GM18505 (cell line): ENCODE measurements at regions not wholly inside any gene's neighbourhood (a gene's known extent, or its start where the extent isn't known, plus 50 kb on each side); places are given as distances from the start of the nearest gene placed in this dataset.

Experiments
- ATAC-seq: cut with Tn5 transposase; IDR thresholded peaks from one replicate; pipeline ENCODE4 v1.9.1; 2021; ENCODE audit not compliant: unreplicated experiment
- POLR2A ChIP-seq: IDR thresholded peaks from 4 replicates; pipeline ENCODE4 v1.6.1; 2011; ENCODE audit warnings: borderline replicate concordance; ENCODE audit not compliant: insufficient read depth, insufficient read length; ENCODE audit errors: extremely low read depth

DNA sequence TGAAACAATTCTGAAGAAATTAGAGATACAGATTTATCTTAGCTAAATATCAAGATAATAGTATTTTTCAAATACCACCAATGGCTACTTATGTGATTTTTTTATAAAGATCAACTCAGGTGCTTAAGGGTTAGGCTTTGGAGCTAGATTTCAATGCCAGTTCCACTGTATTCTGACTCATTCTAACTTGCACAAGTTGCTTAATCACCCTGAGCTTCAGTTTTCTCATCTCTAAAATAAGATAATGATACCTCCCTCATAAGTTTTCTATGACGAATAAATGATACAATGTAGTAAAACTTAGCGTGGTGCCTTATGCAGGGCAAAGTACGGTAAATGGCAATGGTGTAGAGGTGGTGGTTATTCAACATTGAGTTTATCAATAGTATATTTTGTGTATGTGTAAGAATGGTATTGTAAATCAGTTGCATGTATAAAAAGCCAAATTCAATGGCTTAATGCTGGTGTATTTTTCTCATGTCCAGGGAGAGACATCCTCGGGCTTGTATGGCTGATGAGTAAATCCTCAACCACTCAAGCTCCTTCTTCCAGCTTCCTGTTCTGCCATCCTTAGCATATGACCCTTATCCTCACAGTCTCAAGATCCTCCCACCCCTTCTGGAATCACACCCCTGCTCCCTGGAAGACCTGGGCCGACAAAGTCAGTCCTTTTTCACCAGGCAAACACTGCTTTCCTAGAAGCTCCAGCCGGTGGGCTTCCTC, 505.9 kb upstream of the CFAP20DC start:
- ATAC-seq, result no peak

DNA sequence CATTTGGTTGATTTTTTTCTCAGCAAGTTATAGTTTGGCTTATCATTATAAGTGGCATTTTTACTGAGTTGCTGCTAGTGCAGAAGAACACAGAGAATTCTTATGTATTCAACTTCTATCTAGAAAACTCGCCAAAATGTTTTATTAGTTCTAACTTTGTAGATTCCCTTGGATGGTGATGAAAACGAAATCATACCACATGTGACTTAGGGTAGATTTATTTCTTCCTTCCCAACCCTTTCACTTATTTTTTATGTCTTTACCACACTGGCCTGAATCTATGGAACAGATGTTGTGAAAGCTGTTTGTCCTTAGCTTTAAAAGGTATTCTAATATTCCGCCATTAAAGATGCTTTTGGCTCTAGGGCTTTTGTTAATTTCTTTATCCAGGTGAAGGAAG, 503.3 kb upstream of the CFAP20DC start:
- ATAC-seq, result no peak
- TF ChIP-seq POLR2A, result no peak

More for the DNA sequence above, 505.9 kb upstream of the CFAP20DC start:
- TF ChIP-seq POLR2A, result no peak

DNA sequence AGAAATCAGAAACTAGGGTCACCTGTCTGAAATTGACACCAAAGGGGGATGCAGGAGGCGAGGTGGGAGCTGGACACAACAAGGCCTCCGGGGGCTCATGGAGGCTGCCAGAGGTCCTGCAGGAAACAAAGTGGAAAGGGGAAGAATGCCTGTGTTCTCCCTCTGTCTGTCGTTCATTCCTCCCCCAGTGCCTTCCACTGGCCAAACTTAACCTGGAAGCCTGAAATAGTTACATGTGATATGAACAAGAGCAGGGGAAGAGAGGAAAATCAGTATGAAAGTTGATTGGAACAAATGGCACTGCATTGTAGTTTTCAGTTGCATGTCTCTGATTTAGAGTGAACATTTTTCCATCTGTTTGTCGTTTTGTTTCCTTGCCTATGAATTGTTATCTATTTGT, 502.0 kb upstream of the CFAP20DC start:
- TF ChIP-seq POLR2A, result no peak
- ATAC-seq, result no peak

DNA sequence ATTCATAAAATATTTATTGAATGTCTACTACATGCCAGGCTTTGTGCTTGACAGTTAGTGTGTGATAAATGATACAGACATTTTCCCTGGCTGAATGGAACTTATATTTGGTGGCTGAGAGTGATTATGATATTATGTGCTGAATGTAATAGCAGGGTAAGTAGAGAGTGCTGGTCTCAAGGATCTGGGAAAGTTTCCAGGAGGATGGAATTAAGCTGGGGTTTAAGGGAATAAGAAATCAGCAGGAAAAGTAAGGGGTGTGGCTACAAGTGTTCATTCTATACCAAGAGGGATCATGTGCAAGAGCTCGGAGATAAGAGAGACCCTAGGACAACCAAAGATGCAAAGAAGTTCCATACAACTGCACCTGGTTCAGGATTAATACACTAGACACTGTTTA, 500.1 kb upstream of the CFAP20DC start:
- ATAC-seq, result no peak
- TF ChIP-seq POLR2A, result no peak

GRCh38 chr3:59547874-59548273, 498.0 kb upstream of the CFAP20DC start:
- ATAC-seq, result no peak
- TF ChIP-seq POLR2A, result no peak

DNA sequence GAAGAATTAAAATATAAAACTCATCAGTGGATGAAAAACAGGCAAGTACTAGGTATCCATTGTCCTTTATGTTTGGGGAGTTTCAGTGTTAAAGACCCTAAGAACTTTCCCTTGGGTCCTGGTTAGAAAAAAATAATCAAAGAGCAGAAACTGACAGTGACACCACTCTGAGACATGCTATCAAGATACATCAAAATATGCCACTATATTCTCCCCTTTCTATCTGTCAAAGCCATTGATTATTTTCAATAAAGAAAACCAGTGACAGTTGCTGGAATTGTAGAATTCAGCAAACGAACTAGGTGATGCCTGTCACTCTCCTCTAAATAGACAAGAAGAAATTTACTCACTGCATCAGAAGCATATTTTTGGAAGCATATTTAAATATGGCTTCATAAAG, 496.7 kb upstream of the CFAP20DC start:
- ATAC-seq, result no peak
- TF ChIP-seq POLR2A, result no peak

- no peak for ATAC-seq
- no peak for TF ChIP-seq POLR2A
Observed at GRCh38 chr3:59545374-59545773, 495.5 kb upstream of the CFAP20DC start.

DNA sequence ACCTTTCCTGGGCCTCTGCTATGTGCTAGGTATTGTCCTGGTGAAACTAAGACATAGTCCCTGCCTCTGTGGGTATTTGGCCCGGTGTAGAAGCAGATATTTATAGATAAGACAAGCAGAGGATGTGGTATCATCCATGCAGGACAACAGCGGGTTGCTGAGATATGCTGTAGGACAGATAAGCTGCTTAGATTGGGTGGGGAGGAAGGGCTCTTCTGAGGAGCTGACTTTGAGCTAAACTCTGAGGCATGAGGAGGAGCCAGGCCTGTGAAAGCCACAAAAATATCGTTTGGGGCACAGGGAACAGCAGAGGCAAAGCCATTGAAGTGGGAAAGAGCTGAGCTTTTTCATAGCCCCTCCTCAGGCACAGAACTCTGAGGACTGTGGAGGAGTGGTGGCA, 492.5 kb upstream of the CFAP20DC start:
- no peak for TF ChIP-seq POLR2A
- no peak for ATAC-seq

- ATAC-seq, result no peak
- no peak for TF ChIP-seq POLR2A
Observed at GRCh38 chr3:59540696-59541095, 490.9 kb upstream of the CFAP20DC start.

GRCh38 chr3:59540241-59540640, 490.4 kb upstream of the CFAP20DC start:
- no peak for TF ChIP-seq POLR2A
- no peak for ATAC-seq

DNA sequence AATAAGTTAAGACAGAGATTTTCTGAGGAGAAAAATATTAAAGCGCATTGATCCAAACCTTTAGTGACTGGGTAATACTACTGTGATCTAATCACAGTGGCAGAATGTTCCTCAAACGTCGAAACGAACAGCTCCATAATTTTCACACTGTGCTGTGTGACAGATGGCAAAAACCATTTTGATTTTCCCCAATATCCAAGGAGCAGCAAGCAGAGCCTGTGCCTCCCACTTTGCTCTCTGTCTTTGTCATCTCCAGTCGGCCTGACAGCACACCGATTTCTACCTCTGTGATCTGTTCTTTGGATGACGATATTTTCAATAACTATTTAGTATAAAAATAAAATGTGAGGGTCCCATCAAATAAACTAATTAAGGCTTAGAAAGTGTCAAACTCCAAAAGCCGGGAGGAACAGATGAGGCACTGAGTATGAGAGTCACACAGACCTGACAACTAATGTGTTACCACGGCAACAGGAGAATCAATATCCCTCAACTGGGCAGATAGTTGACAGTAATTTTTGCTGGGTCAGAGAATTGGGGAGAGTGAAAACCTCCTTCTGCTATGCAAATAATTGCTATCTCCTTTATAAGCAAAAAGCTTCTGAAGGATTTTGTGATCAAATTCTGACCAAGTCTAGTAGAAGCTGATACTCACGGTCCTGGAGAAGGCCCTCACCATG, 489.1 kb upstream of the CFAP20DC start:
- ATAC-seq, result no peak
- TF ChIP-seq POLR2A, result no peak

- TF ChIP-seq POLR2A, result no peak
- no peak for ATAC-seq
Observed at GRCh38 chr3:59535791-59536221, 486.0 kb upstream of the CFAP20DC start.

DNA sequence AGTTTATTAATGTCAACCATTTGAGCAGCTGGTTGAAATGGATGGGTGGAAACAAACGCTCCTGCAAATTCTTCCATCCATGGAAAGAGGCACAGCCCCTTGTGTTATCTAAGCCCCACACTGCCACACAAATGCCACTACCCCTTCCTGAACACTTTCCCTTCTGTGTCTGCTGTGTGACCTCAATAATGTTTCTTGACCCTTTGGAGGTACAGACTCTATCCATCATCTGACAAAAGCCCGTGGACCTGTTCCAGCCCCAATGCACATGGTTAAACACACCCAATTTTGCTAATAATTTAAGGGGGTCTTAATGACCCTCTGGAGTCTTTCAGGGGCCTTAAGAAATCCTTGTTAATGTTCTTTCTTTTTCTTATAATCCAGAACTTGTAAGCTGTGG, 482.2 kb upstream of the CFAP20DC start:
- no peak for TF ChIP-seq POLR2A
- no peak for ATAC-seq

- no peak for TF ChIP-seq POLR2A
- ATAC-seq, result no peak
Observed at GRCh38 chr3:59531066-59531745, 481.4 kb upstream of the CFAP20DC start.
